H1 (cell line): ENCODE measurements at regions not wholly inside any gene's neighbourhood (a gene's known extent, or its start where the extent isn't known, plus 50 kb on each side); places are given as distances from the start of the nearest gene placed in this dataset.

ENCODE experiments used
- CTCF ChIA-PET: fragments of 300-600 bp; sonication (Branson Sonifier 250); formaldehyde crosslinking; loops from one replicate; lab custom pipeline; 2021; ENCODE audit not compliant: partially characterized antibody; lab: Charles Lee
- POLR2A ChIA-PET: fragments of 300-600 bp; sonication (Branson Sonifier 250); formaldehyde crosslinking; loops from one replicate; lab custom pipeline; 2021; ENCODE audit warnings: inconsistent platforms; ENCODE audit not compliant: partially characterized antibody; lab: Charles Lee
- DNase-seq, 2 experiments: peaks; one replicate each; pipeline versions ENCODE4 v3.0.0 to v3.0.0-alpha.2; 2010 to 2022; ENCODE audit warnings: low spot score in 2 of 2, low read depth in 1 of 2, mixed read lengths in 1 of 2
- FAIRE-seq: peaks from 2 replicates; lab custom pipeline; 2011; peaks lifted over from hg19 to GRCh38; lab: Jason Lieb, UNC
- H2AFZ ChIP-seq: 2 replicates; pipeline ENCODE4 v1.8.1; 2012; ENCODE audit warnings: low read length, inconsistent platforms
- H2AK5ac ChIP-seq: 2 replicates; pipeline ENCODE4 v1.6.1; 2013; ENCODE audit warnings: low read depth, low read length
- H2BK120ac ChIP-seq: replicated peaks from 2 replicates; pipeline ENCODE3; 2013; ENCODE audit warnings: low read depth, low read length, inconsistent platforms
- H2BK12ac ChIP-seq: 2 replicates; pipeline ENCODE4 v1.6.1; 2013; ENCODE audit warnings: low read depth, low read length
- H2BK15ac ChIP-seq: 2 replicates; pipeline ENCODE4 v1.6.1; 2013; ENCODE audit warnings: low read length
- H2BK20ac ChIP-seq: 2 replicates; pipeline ENCODE4 v1.6.1; 2013; ENCODE audit warnings: low read length
- H2BK5ac ChIP-seq: 2 replicates; pipeline ENCODE4 v1.6.1; 2013; ENCODE audit warnings: low read depth, low read length
- H3K14ac ChIP-seq: 2 replicates; pipeline ENCODE4 v1.6.1; 2013; ENCODE audit warnings: inconsistent platforms; ENCODE audit not compliant: insufficient read length
- H3K18ac ChIP-seq: 2 replicates; pipeline ENCODE4 v1.6.1; 2013; ENCODE audit warnings: low read length; ENCODE audit errors: extremely low read depth
- H3K23ac ChIP-seq: 2 replicates; pipeline ENCODE4 v1.6.1; 2013; ENCODE audit warnings: inconsistent platforms; ENCODE audit not compliant: insufficient read length
- H3K23me2 ChIP-seq: 2 replicates; pipeline ENCODE4 v1.6.1; 2013; ENCODE audit warnings: low read depth, low read length
- H3K27ac ChIP-seq: 2 replicates; pipeline ENCODE4 v1.6.1; 2011; ENCODE audit warnings: low read depth, low read length, inconsistent platforms
- H3K27me3 ChIP-seq, 4 experiments: replicated peaks in 1 of 4; 1 replicate in 1 of 4; 2 replicates in 3 of 4; pipeline versions ENCODE4 v1.6.1 to v1.8.1; 2011 to 2013; ENCODE audit warnings: low read length in 3 of 4, mild to moderate bottlenecking in 3 of 4, inconsistent platforms in 2 of 4, mixed read lengths in 2 of 4, moderate library complexity in 1 of 4; ENCODE audit not compliant: control insufficient read depth in 3 of 4, insufficient read depth in 3 of 4; ENCODE audit errors: extremely low read depth in 1 of 4
- H3K36me3 ChIP-seq, 4 experiments: 2 replicates each; pipeline versions ENCODE4 v1.6.1 to v1.8.1; 2011 to 2013; ENCODE audit warnings: mild to moderate bottlenecking in 4 of 4, low read length in 3 of 4, moderate library complexity in 2 of 4, control low read depth in 1 of 4, inconsistent platforms in 1 of 4; ENCODE audit not compliant: insufficient read depth in 4 of 4, control insufficient read depth in 2 of 4
- H3K4ac ChIP-seq: replicated peaks from 2 replicates; pipeline ENCODE3; 2013; ENCODE audit warnings: low read length, low read depth, mixed read lengths, inconsistent platforms; ENCODE audit not compliant: insufficient read length
- H3K4me1 ChIP-seq, 4 experiments: replicated peaks in 1 of 4; 1 replicate in 1 of 4; 2 replicates in 3 of 4; pipeline versions ENCODE4 v1.6.1 to v1.8.1; 2011 to 2013; ENCODE audit warnings: low read length in 3 of 4, inconsistent platforms in 2 of 4, mixed read lengths in 1 of 4; ENCODE audit not compliant: insufficient read depth in 4 of 4, control insufficient read depth in 3 of 4
- H3K4me2 ChIP-seq, 2 experiments: 2 replicates each; pipeline versions ENCODE4 v1.6.1 to v1.8.1; 2011 to 2013; ENCODE audit warnings: low read depth in 2 of 2, low read length in 2 of 2, control low read depth in 1 of 2, inconsistent platforms in 1 of 2, mild to moderate bottlenecking in 1 of 2; ENCODE audit not compliant: insufficient read depth in 1 of 2
- H3K4me3 ChIP-seq, 4 experiments: fragments of 200-600, 300-600 bp in 1 of 4; sonication (generic), shearing (Covaris generic), sonication (Bioruptor Twin) in 1 of 4; 2 replicates each; pipeline versions ENCODE4 v1.5.1 to v1.8.1; 2011 to 2016; ENCODE audit warnings: low read length in 4 of 4, low read depth in 3 of 4, control low read depth in 2 of 4, inconsistent platforms in 2 of 4, mild to moderate bottlenecking in 2 of 4, mixed read lengths in 1 of 4, moderate library complexity in 1 of 4; ENCODE audit not compliant: insufficient read depth in 2 of 4; ENCODE audit errors: extremely low read depth in 1 of 4
- H3K56ac ChIP-seq: replicated peaks from 2 replicates; pipeline ENCODE3; 2013; ENCODE audit warnings: low read depth, mild to moderate bottlenecking, mixed read lengths, low read length, inconsistent platforms; ENCODE audit not compliant: insufficient read length
- H3K79me1 ChIP-seq: 2 replicates; pipeline ENCODE4 v1.6.1; 2013; ENCODE audit warnings: low read depth, low read length, control low read depth
- H3K79me2 ChIP-seq, 2 experiments: 2 replicates each; pipeline versions ENCODE4 v1.6.1 to v1.8.1; 2012 to 2013; ENCODE audit warnings: low read length in 2 of 2, mild to moderate bottlenecking in 2 of 2, inconsistent platforms in 1 of 2; ENCODE audit not compliant: insufficient read depth in 2 of 2, control insufficient read depth in 1 of 2
- H3K9ac ChIP-seq, 4 experiments: replicated peaks in 1 of 4; 1 replicate in 1 of 4; 2 replicates in 3 of 4; pipeline versions ENCODE4 v1.6.1 to v1.8.1; 2011 to 2013; ENCODE audit warnings: low read depth in 3 of 4, low read length in 3 of 4, control low read depth in 2 of 4, mild to moderate bottlenecking in 2 of 4, moderate library complexity in 2 of 4, inconsistent platforms in 1 of 4; ENCODE audit errors: extremely low read depth in 1 of 4
- H3K9me3 ChIP-seq, 2 experiments: 2 replicates each; pipeline versions ENCODE4 v1.6.1 to v1.8.1; 2012 to 2013; ENCODE audit warnings: mild to moderate bottlenecking in 2 of 2, moderate library complexity in 2 of 2, control low read depth in 1 of 2, inconsistent platforms in 1 of 2, low read depth in 1 of 2, low read length in 1 of 2, mixed read lengths in 1 of 2; ENCODE audit not compliant: insufficient read depth in 2 of 2
- H4K20me1 ChIP-seq, 2 experiments: replicated peaks in 1 of 2; 2 replicates each; pipeline versions ENCODE3 to v1.8.1; 2011 to 2013; ENCODE audit warnings: inconsistent platforms in 2 of 2, low read length in 2 of 2, mild to moderate bottlenecking in 1 of 2; ENCODE audit not compliant: insufficient read depth in 2 of 2, control insufficient read depth in 1 of 2
- H4K5ac ChIP-seq: 2 replicates; pipeline ENCODE4 v1.6.1; 2013; ENCODE audit warnings: low read length, low read depth, mixed read lengths, inconsistent platforms; ENCODE audit not compliant: insufficient read length
- H4K8ac ChIP-seq: 2 replicates; pipeline ENCODE4 v1.8.0; 2013; ENCODE audit warnings: mild to moderate bottlenecking, moderate library complexity, low read length, inconsistent platforms; ENCODE audit not compliant: insufficient read depth; ENCODE audit errors: extremely low read depth
- H4K91ac ChIP-seq: replicated peaks from 2 replicates; pipeline ENCODE3; 2013; ENCODE audit warnings: low read length, mixed read lengths, inconsistent platforms; ENCODE audit not compliant: insufficient read length
- EZH2 ChIP-seq: fragments of 200-600 bp; sonication (generic); IDR thresholded peaks from 2 replicates; pipeline ENCODE4 v1.7.1; 2012; ENCODE audit warnings: low read depth, mild to moderate bottlenecking, moderate library complexity, low read length, inconsistent platforms; ENCODE audit not compliant: severe bottlenecking
- MAX ChIP-seq: IDR thresholded peaks from 2 replicates; pipeline ENCODE4 v1.6.1; 2012; ENCODE audit warnings: inconsistent platforms
- TAF1 ChIP-seq: IDR thresholded peaks from 2 replicates; pipeline ENCODE4 v1.6.1; 2011; ENCODE audit warnings: mild to moderate bottlenecking, low read depth, low read length
- WGBS, 2 experiments: shearing (Covaris generic) in 1 of 2; methylation state at CpG; one replicate each; pipeline versions ENCODE4 v1.1.6 to v1.1.7; 2013 to 2015; ENCODE audit warnings: low lambda C conversion rate in 2 of 2, mixed read lengths in 2 of 2, inconsistent platforms in 1 of 2, low coverage in 1 of 2, missing lambda C conversion rate in 1 of 2; ENCODE audit not compliant: insufficient replicate concordance in 2 of 2, insufficient coverage in 1 of 2, insufficient read length in 1 of 2; ENCODE audit errors: extremely low coverage in 1 of 2, missing lambda C conversion rate in 1 of 2; 5-methylcytosine and 5-hydroxymethylcytosine counted together

GRCh38 chr2:128610496-128610895 lies 291.8 kb upstream of the HS6ST1 start:
- H3K27ac ChIP-seq, result no peak overlapping the region
- TF ChIP-seq TAF1, result no peak
- TF ChIP-seq EZH2, result no peak
- TF ChIP-seq MAX, result no peak
- FAIRE-seq, result no peak

More at GRCh38 chr2:128610496-128610895, 291.8 kb upstream of the HS6ST1 start:
- H3K4me1 ChIP-seq, result peaks cover 0 to 5% (median under 1%) of the 10 kb centered on the region in 4 experiments; a peak in 2 of 7 replicates
- H3K9me3 ChIP-seq, result no peaks in the 10 kb centered on the region
- POLR2A ChIA-PET, result interaction anchor here (0.7 kb wide), 1 partner anchor 142 kb away, joined by 4 read pairs; no protein-coding TSS in a partner anchor
- no peak overlapping the region for H2AK5ac ChIP-seq
- no peaks in the 10 kb centered on the region for H3K36me3 ChIP-seq
- no peak overlapping the region for H4K8ac ChIP-seq
- no peak overlapping the region for H3K4me2 ChIP-seq
- no peak overlapping the region for H3K23ac ChIP-seq
- CTCF ChIA-PET, result interaction anchor here (0.6 to 2.7 kb wide), 5 partner anchors 10 to 304 kb away, joined by 3 to 11 read pairs (median 4); no protein-coding TSS in a partner anchor
- no peaks in the 10 kb centered on the region for H3K23me2 ChIP-seq
- H2BK12ac ChIP-seq, result no peak overlapping the region
- no peak overlapping the region for H2AFZ ChIP-seq
- no peak overlapping the region for H3K56ac ChIP-seq
- H3K9ac ChIP-seq, result no peak overlapping the region
- no peak overlapping the region for H4K5ac ChIP-seq
- H4K91ac ChIP-seq, result no peak overlapping the region
- no peak overlapping the region for H3K18ac ChIP-seq
- H3K79me1 ChIP-seq, result no peaks in the 10 kb centered on the region
- no peak overlapping the region for H2BK20ac ChIP-seq
- H3K27me3 ChIP-seq, result no peaks in the 10 kb centered on the region
- no peak overlapping the region for H2BK120ac ChIP-seq
- no peak for DNase-seq
- no peak overlapping the region for H3K4me3 ChIP-seq
- H2BK5ac ChIP-seq, result no peak overlapping the region
- H2BK15ac ChIP-seq, result no peak overlapping the region
- no peaks in the 10 kb centered on the region for H3K79me2 ChIP-seq
- no peak overlapping the region for H3K14ac ChIP-seq
- H4K20me1 ChIP-seq, result no peaks in the 10 kb centered on the region
- no peak overlapping the region for H3K4ac ChIP-seq
- WGBS, 2 experiments, result 95% methylated on average over 9 of the region's 9 CpGs; no CpG with 5 or more reads in 1 of the 2 experiments
